Esophagus muscularis mucosa (tissue), 3 donors: ENCODE measurements at regions not wholly inside any gene's neighbourhood (a gene's known extent, or its start where the extent isn't known, plus 50 kb on each side); places are given as distances from the start of the nearest gene placed in this dataset.

Experiments used
- CTCF ChIP-seq, 3 experiments: fragments of 200-600 bp in 2 of 3; fragments of 450-650 bp in 1 of 3; sonication (generic) in 2 of 3; IDR thresholded peaks; one replicate each; pipeline ENCODE4 v1.5.1; 2017 to 2019; ENCODE audit warnings: antibody characterized with exemption in 3 of 3, mild to moderate bottlenecking in 2 of 3, moderate library complexity in 1 of 3
- POLR2A ChIP-seq: fragments of 450-650 bp; IDR thresholded peaks from one replicate; pipeline ENCODE4 v1.6.1; 2017; ENCODE audit warnings: antibody characterized with exemption, moderate library complexity, mild to moderate bottlenecking, low read depth

DNA sequence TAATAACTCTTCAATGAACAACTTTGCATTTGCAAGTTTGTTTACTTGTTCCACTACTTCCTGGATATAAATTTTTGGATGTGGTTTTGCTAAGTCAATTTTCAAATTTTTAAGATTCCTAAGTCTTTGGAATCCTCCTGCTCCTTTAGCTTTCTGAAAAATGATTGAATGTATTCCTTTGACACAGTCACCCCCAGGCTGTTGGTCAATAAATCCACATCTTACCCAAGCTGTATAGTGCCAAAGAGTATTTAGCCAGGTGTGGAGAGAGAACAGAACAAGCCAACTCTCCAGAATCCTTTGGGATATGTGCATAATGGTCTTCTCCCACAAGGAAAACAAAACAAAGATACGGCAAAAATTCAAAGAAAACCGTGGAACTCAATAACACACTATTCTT lies 56.9 kb upstream of the INTU start:
- no peak for TF ChIP-seq POLR2A
- TF ChIP-seq CTCF (IDR thresholded peaks at IDR 0.05), result no peak
